Osteoblast (primary cell): ENCODE measurements at regions not wholly inside any gene's neighbourhood (a gene's known extent, or its start where the extent isn't known, plus 50 kb on each side); places are given as distances from the start of the nearest gene placed in this dataset.
"Not testable (repeated sequence)": the region's sequence is repeated elsewhere in the genome, so short reads cannot be mapped to it uniquely, and the experiment has no call there.

Experiments used
- DNase-seq: peaks from one replicate; pipeline ENCODE4 v3.0.0; 2011; ENCODE audit warnings: low spot score, mixed read lengths; ENCODE audit not compliant: insufficient read length; ENCODE audit errors: missing footprints
- H2AFZ ChIP-seq: 2 replicates; pipeline ENCODE4 v1.6.0; 2011; ENCODE audit warnings: mild to moderate bottlenecking, low read length
- H3K27ac ChIP-seq: 2 replicates; pipeline ENCODE4 v1.5.1; 2011; ENCODE audit warnings: mild to moderate bottlenecking, low read depth, low read length, moderate library complexity
- H3K27me3 ChIP-seq: 2 replicates; pipeline ENCODE4 v1.6.0; 2012; ENCODE audit warnings: mild to moderate bottlenecking, control low read depth, inconsistent platforms, low read length, moderate library complexity; ENCODE audit not compliant: insufficient read depth
- H3K36me3 ChIP-seq: 2 replicates; pipeline ENCODE4 v1.5.1; 2011; ENCODE audit warnings: mild to moderate bottlenecking, low read length, control low read depth, moderate library complexity; ENCODE audit not compliant: insufficient read depth
- H3K4me1 ChIP-seq: 2 replicates; pipeline ENCODE4 v1.5.1; 2011; ENCODE audit warnings: mild to moderate bottlenecking, low read length, control low read depth, moderate library complexity; ENCODE audit not compliant: insufficient read depth
- H3K4me2 ChIP-seq: 2 replicates; pipeline ENCODE4 v1.6.0; 2011; ENCODE audit warnings: mild to moderate bottlenecking, low read length; ENCODE audit not compliant: insufficient read depth
- H3K4me3 ChIP-seq: fragments of 200-600 bp; sonication (generic); 3 replicates; pipeline ENCODE4 v1.5.1; 2012; ENCODE audit warnings: mild to moderate bottlenecking, low read length, inconsistent platforms; ENCODE audit not compliant: insufficient read depth
- H3K79me2 ChIP-seq: 2 replicates; pipeline ENCODE4 v1.6.0; 2012; ENCODE audit warnings: mild to moderate bottlenecking, low read length, control low read depth, inconsistent platforms; ENCODE audit not compliant: insufficient read depth
- H3K9me3 ChIP-seq: 2 replicates; pipeline ENCODE4 v1.5.1; 2011; ENCODE audit warnings: low read depth, low read length, control low read depth
- H4K20me1 ChIP-seq: 2 replicates; pipeline ENCODE4 v1.6.0; 2012; ENCODE audit warnings: mild to moderate bottlenecking, low read length, control low read depth; ENCODE audit not compliant: insufficient read depth
- TF ChIP-seq, protein P1 (sequence below): IDR thresholded peaks from 2 replicates; pipeline ENCODE4 v1.5.1; 2011; ENCODE audit warnings: mild to moderate bottlenecking, low read depth, low read length, moderate library complexity; ENCODE audit errors: extremely low read depth

DNA sequence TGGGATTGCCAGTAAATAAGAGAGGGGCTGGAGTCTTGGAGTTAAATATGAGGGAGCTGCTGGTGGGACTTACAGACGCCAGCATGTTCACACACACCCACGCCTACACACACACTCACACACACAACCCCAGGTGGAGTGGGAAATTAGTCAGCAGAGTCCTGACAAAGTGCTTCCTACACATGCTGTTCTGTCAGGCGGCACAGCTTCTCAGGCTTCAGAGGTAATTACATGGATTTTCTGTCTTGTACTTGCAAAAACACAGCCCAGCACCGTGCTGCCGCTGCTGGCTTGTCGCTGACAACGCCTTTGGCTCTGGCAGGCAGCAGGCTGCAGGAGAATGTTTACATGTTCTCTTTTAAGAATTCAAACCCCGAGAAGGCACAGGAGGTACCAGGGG is 1186.3 kb upstream of the CELF4 start:
- Histone ChIP-seq H3K27ac (no peak overlapping the region), H2AFZ (no peak overlapping the region), H4K20me1 (no peaks in the 10 kb centered on the region), H3K4me3 (no peak overlapping the region), H3K4me1 (no peaks in the 10 kb centered on the region), H3K36me3 (no peaks in the 10 kb centered on the region), H3K4me2 (no peak overlapping the region), H3K27me3 (no peaks in the 10 kb centered on the region), H3K79me2 (no peaks in the 10 kb centered on the region), H3K9me3 (no peaks in the 10 kb centered on the region)
- TF ChIP-seq, protein P1, sequence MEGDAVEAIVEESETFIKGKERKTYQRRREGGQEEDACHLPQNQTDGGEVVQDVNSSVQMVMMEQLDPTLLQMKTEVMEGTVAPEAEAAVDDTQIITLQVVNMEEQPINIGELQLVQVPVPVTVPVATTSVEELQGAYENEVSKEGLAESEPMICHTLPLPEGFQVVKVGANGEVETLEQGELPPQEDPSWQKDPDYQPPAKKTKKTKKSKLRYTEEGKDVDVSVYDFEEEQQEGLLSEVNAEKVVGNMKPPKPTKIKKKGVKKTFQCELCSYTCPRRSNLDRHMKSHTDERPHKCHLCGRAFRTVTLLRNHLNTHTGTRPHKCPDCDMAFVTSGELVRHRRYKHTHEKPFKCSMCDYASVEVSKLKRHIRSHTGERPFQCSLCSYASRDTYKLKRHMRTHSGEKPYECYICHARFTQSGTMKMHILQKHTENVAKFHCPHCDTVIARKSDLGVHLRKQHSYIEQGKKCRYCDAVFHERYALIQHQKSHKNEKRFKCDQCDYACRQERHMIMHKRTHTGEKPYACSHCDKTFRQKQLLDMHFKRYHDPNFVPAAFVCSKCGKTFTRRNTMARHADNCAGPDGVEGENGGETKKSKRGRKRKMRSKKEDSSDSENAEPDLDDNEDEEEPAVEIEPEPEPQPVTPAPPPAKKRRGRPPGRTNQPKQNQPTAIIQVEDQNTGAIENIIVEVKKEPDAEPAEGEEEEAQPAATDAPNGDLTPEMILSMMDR = no peak
- DNase-seq = no peak

GRCh38 chr18:38751211-38751610 is 1185.6 kb upstream of the CELF4 start:
- Histone ChIP-seq H3K36me3 (no peaks in the 10 kb centered on the region), H3K4me2 (no peak overlapping the region)

GRCh38 chr18:38750751-38751150 is 1185.2 kb upstream of the CELF4 start:
- no peak for DNase-seq
- TF ChIP-seq, protein P1 = no peak
- Histone ChIP-seq H4K20me1 (no peaks in the 10 kb centered on the region), H3K36me3 (no peaks in the 10 kb centered on the region), H3K27ac (no peak overlapping the region), H3K4me2 (no peak overlapping the region), H3K79me2 (no peaks in the 10 kb centered on the region), H3K4me1 (no peaks in the 10 kb centered on the region), H3K27me3 (no peaks in the 10 kb centered on the region), H3K4me3 (no peak overlapping the region), H2AFZ (no peak overlapping the region), H3K9me3 (no peaks in the 10 kb centered on the region)

More at GRCh38 chr18:38751211-38751610, 1185.6 kb upstream of the CELF4 start:
- DNase-seq = no peak
- Histone ChIP-seq H3K27me3 (no peaks in the 10 kb centered on the region), H3K9me3 (no peaks in the 10 kb centered on the region), H3K79me2 (no peaks in the 10 kb centered on the region), H4K20me1 (no peaks in the 10 kb centered on the region), H3K4me3 (no peak overlapping the region), H2AFZ (no peak overlapping the region), H3K27ac (no peak overlapping the region), H3K4me1 (no peaks in the 10 kb centered on the region)
- TF ChIP-seq, protein P1 = no peak

GRCh38 chr18:38747153-38747552 is 1181.6 kb upstream of the CELF4 start:
- no peaks in the 10 kb centered on the region for H3K79me2 ChIP-seq
- H3K36me3 ChIP-seq = no peaks in the 10 kb centered on the region
- H3K4me2 ChIP-seq = no peak overlapping the region
- no peaks in the 10 kb centered on the region for H4K20me1 ChIP-seq
- no peaks in the 10 kb centered on the region for H3K27me3 ChIP-seq
- H3K4me1 ChIP-seq = no peaks in the 10 kb centered on the region
- DNase-seq = no peak
- TF ChIP-seq, protein P1 = no peak
- H3K9me3 ChIP-seq = no peaks in the 10 kb centered on the region
- H3K4me3 ChIP-seq = no peak overlapping the region
- no peak overlapping the region for H3K27ac ChIP-seq
- no peak overlapping the region for H2AFZ ChIP-seq

DNA sequence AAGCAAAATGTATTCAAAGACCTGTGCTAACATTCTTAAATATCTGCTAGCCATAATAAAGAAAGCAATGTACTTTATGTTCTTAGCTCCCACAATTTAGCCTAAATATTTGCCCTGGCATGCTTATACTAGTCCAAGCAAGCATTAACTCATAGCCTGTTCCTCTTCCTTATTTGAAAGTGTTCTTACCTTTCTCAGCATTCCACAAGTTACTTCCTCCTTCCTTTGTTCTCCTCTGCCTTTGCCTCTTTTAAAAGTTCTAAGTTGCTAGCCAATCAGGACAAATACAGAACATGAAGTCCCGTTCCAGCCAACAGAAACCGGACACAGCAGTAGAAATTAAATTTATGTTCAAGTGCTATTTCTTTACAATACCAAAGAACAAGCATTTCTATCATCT is 1154.6 kb upstream of the CELF4 start:
- H3K4me1 ChIP-seq, H3K4me3 ChIP-seq, H2AFZ ChIP-seq, H4K20me1 ChIP-seq, H3K9me3 ChIP-seq, H3K36me3 ChIP-seq, H3K79me2 ChIP-seq, H3K4me2 ChIP-seq, H3K27me3 ChIP-seq, H3K27ac ChIP-seq, DNase-seq: not testable (repeated sequence)
